Neural cell (in vitro differentiated cells): ENCODE measurements at regions not wholly inside any gene's neighbourhood (a gene's known extent, or its start where the extent isn't known, plus 50 kb on each side); places are given as distances from the start of the nearest gene placed in this dataset.

Source experiments
- CTCF ChIP-seq: fragments of 450-650 bp; IDR thresholded peaks from 2 replicates; pipeline ENCODE4 v1.5.1; 2014; ENCODE audit warnings: antibody characterized with exemption, mild to moderate bottlenecking, moderate library complexity; ENCODE audit not compliant: poor library complexity, severe bottlenecking
- EP300 ChIP-seq: fragments of 450-650 bp; conservative IDR thresholded peaks from 2 replicates; pipeline ENCODE4 v1.6.1; 2014; ENCODE audit warnings: antibody characterized with exemption, mild to moderate bottlenecking, moderate library complexity; ENCODE audit not compliant: poor library complexity, severe bottlenecking
- EZH2 ChIP-seq: fragments of 200-600, 300-800 bp; shearing (Covaris generic), sonication (generic); IDR thresholded peaks from 2 replicates; pipeline ENCODE4 v1.6.1; 2014; ENCODE audit warnings: antibody characterized with exemption, low read length, borderline replicate concordance, mild to moderate bottlenecking; ENCODE audit not compliant: insufficient read depth, poor library complexity, severe bottlenecking
- MXI1 ChIP-seq: fragments of 450-650 bp; conservative IDR thresholded peaks from 2 replicates; pipeline ENCODE4 v1.6.1; 2014; ENCODE audit warnings: antibody characterized with exemption, mild to moderate bottlenecking; ENCODE audit not compliant: poor library complexity, severe bottlenecking
- POLR2AphosphoS5 ChIP-seq: IDR thresholded peaks from 2 replicates; pipeline ENCODE4 v1.6.1; 2012
- RAD21 ChIP-seq: fragments of 450-650 bp; conservative IDR thresholded peaks from 2 replicates; pipeline ENCODE4 v1.6.1; 2014; ENCODE audit warnings: antibody characterized with exemption, mild to moderate bottlenecking, moderate library complexity
- REST ChIP-seq: IDR thresholded peaks from 2 replicates; pipeline ENCODE4 v1.6.1; 2012; ENCODE audit warnings: borderline replicate concordance
- SMC3 ChIP-seq: fragments of 450-650 bp; conservative IDR thresholded peaks from 2 replicates; pipeline ENCODE4 v1.6.1; 2014; ENCODE audit warnings: antibody characterized with exemption, mild to moderate bottlenecking, moderate library complexity; ENCODE audit not compliant: poor library complexity
- TAF1 ChIP-seq: IDR thresholded peaks from 2 replicates; pipeline ENCODE4 v1.6.1; 2012; ENCODE audit warnings: low read depth

- no peak for TF ChIP-seq CTCF
- TF ChIP-seq RAD21: no peak
- TF ChIP-seq EZH2: no peak
- no peak for TF ChIP-seq MXI1
- TF ChIP-seq EP300: no peak
- no peak for TF ChIP-seq POLR2AphosphoS5
- no peak for TF ChIP-seq TAF1
- TF ChIP-seq REST: no peak
- TF ChIP-seq SMC3: no peak
Measured at GRCh38 chr16:48852458-48852857, 242.5 kb upstream of the N4BP1 start.
